ENCODE measurements at regions not wholly inside any gene's neighbourhood (a gene's known extent, or its start where the extent isn't known, plus 50 kb on each side); places are given as distances from the start of the nearest gene placed in this dataset.

GRCh38 chr15:70153921-70154717, 56.4 kb upstream of the TLE3 start:
- no peak for DNase-seq (ENCODE audit: low spot score)

GRCh38 chr15:70152070-70152480, 54.4 kb upstream of the TLE3 start:
- DNase-seq (ENCODE audit: low spot score): no peak

- DNase-seq (ENCODE audit: low spot score): no peak
Observed at GRCh38 chr15:70151462-70151861, 53.7 kb upstream of the TLE3 start.

GRCh38 chr15:70151003-70151402, 53.3 kb upstream of the TLE3 start:
- DNase-seq (ENCODE audit: low spot score): no peak

- DNase-seq (ENCODE audit: low spot score): no peak
Observed at GRCh38 chr15:70150405-70150747, 52.7 kb upstream of the TLE3 start.

GRCh38 chr15:70149667-70150404, 52.1 kb upstream of the TLE3 start:
- DNase-seq (ENCODE audit: low spot score): no peak

GRCh38 chr15:70147778-70148177, 50.1 kb upstream of the TLE3 start:
- DNase-seq (ENCODE audit: low spot score): no peak
